CD4-positive, alpha-beta T cell (primary cell): ENCODE measurements at regions not wholly inside any gene's neighbourhood (a gene's known extent, or its start where the extent isn't known, plus 50 kb on each side); places are given as distances from the start of the nearest gene placed in this dataset.
"Not testable (repeated sequence)": the region's sequence is repeated elsewhere in the genome, so short reads cannot be mapped to it uniquely, and the experiment has no call there.

Source experiments
- ATAC-seq: fragments of 200-7000 bp; cut with Tn5 transposase; one replicate; pipeline ENCODE4 v1.10.0; 2022; ENCODE audit warnings: mild to moderate bottlenecking; ENCODE audit not compliant: poor library complexity
- CTCF ChIA-PET: fragments of 350-600 bp; sonication (Branson Sonifier 250); formaldehyde crosslinking; loops from one replicate; lab custom pipeline; 2021; ENCODE audit warnings: antibody characterized with exemption, inconsistent platforms; lab: Charles Lee
- POLR2A ChIA-PET: fragments of 350-600 bp; sonication (Branson Sonifier 250); formaldehyde crosslinking; loops from one replicate; lab custom pipeline; 2021; ENCODE audit warnings: antibody characterized with exemption, inconsistent platforms; lab: Charles Lee
- DNase-seq, 14 experiments: peaks; one replicate each; pipeline ENCODE4 v3.0.0-alpha.2; 2013 to 2020; ENCODE audit warnings: mixed read lengths in 2 of 14
- H3K27ac ChIP-seq, 2 donors: one replicate each; pipeline versions ENCODE4 v1.5.1 to v1.7.0; 2013; ENCODE audit warnings: low read length in 2 of 2, low read depth in 1 of 2, mild to moderate bottlenecking in 1 of 2
- H3K27me3 ChIP-seq, 2 experiments: 1 replicate in 1 of 2; 2 replicates in 1 of 2; pipeline versions ENCODE4 v1.6.1 to v1.7.0; 2013; ENCODE audit warnings: low read length in 2 of 2, control low read depth in 1 of 2, mild to moderate bottlenecking in 1 of 2, moderate library complexity in 1 of 2; ENCODE audit not compliant: insufficient read depth in 2 of 2, control insufficient read depth in 1 of 2
- H3K36me3 ChIP-seq: one replicate; pipeline ENCODE4 v1.6.1; 2013; ENCODE audit warnings: low read length, control low read depth; ENCODE audit not compliant: insufficient read depth
- H3K4me1 ChIP-seq: one replicate; pipeline ENCODE4 v1.6.1; 2013; ENCODE audit warnings: low read length, control low read depth; ENCODE audit not compliant: insufficient read depth
- H3K4me3 ChIP-seq: one replicate; pipeline ENCODE4 v1.5.1; 2013; ENCODE audit warnings: mild to moderate bottlenecking, low read length, moderate library complexity
- H3K9me3 ChIP-seq, 2 experiments: 1 replicate in 1 of 2; 2 replicates in 1 of 2; pipeline versions ENCODE4 v1.6.1 to v1.7.0; 2013; ENCODE audit warnings: low read length in 2 of 2, mild to moderate bottlenecking in 2 of 2, control low read depth in 1 of 2, moderate library complexity in 1 of 2; ENCODE audit not compliant: control insufficient read depth in 1 of 2, insufficient read depth in 1 of 2
- H3K27ac Mint-ChIP-seq: one replicate; pipeline ENCODE4 v1.8.0; 2020; ENCODE audit warnings: mixed read lengths
- H3K27me3 Mint-ChIP-seq: one replicate; pipeline ENCODE4 v1.8.0; 2021; ENCODE audit warnings: mixed read lengths
- H3K36me3 Mint-ChIP-seq: one replicate; pipeline ENCODE4 v1.8.0; 2021; ENCODE audit warnings: low read depth, mixed read lengths
- H3K4me1 Mint-ChIP-seq: one replicate; pipeline ENCODE4 v1.8.0; 2021; ENCODE audit warnings: low read depth, mixed read lengths
- H3K4me3 Mint-ChIP-seq: one replicate; pipeline ENCODE4 v1.8.0; 2020; ENCODE audit warnings: mild to moderate bottlenecking, mixed read lengths
- H3K9me3 Mint-ChIP-seq: one replicate; pipeline ENCODE4 v1.8.0; 2020; ENCODE audit warnings: mixed read lengths
- intact Hi-C, 2 experiments: fragments of 100-400 bp; cut with DNase I in 1 of 2; cut with micrococcal nuclease in 1 of 2; formaldehyde crosslinking; loops; one replicate each; pipeline versions ENCODE4 v1.15.1 to v1.9.0; 2023 to 2025; cut with DNase I, micrococcal nuclease
- TF ChIP-seq, protein P1 (sequence below): fragments of 200-600 bp; IDR thresholded peaks from one replicate; pipeline ENCODE4 v1.8.0; 2022; ENCODE audit warnings: antibody characterized with exemption, mild to moderate bottlenecking

DNA sequence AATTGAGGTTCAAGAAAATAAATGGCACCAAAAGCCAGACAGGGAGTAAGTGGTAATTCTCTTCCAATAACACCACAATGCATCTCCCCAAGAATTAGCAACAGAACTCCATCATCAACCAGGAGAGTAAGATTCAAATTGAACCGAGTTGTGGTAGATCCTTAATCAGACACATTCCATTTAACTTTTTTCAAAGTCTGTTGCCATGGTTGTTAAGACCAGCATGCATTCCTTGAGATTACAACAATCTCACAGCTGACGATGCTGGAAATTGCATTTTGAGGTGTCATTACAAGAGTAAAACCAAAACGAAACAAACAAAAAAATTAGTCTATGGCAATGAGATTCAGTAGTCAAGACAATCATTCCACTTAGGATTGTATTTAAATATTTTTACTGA is 78.9 kb upstream of the ZNF462 start:
- no peaks in the 10 kb centered on the region for H3K4me1 ChIP-seq
- H3K36me3 ChIP-seq = no peaks in the 10 kb centered on the region
- H3K4me3 ChIP-seq = no peak overlapping the region
- CTCF ChIA-PET = no interaction called here
- Mint-ChIP-seq H3K36me3 (no peaks in the 10 kb centered on the region), H3K9me3 (peaks cover 3% of the 10 kb centered on the region), H3K4me1 (no peaks in the 10 kb centered on the region), H3K27me3 (no peaks in the 10 kb centered on the region), H3K27ac (no peak overlapping the region), H3K4me3 (no peak overlapping the region)
- POLR2A ChIA-PET = no interaction called here
- intact Hi-C loops = no loop called here
- ATAC-seq (no peak), DNase-seq (no peak)
- H3K27ac ChIP-seq = no peak overlapping the region
- TF ChIP-seq, protein P1, sequence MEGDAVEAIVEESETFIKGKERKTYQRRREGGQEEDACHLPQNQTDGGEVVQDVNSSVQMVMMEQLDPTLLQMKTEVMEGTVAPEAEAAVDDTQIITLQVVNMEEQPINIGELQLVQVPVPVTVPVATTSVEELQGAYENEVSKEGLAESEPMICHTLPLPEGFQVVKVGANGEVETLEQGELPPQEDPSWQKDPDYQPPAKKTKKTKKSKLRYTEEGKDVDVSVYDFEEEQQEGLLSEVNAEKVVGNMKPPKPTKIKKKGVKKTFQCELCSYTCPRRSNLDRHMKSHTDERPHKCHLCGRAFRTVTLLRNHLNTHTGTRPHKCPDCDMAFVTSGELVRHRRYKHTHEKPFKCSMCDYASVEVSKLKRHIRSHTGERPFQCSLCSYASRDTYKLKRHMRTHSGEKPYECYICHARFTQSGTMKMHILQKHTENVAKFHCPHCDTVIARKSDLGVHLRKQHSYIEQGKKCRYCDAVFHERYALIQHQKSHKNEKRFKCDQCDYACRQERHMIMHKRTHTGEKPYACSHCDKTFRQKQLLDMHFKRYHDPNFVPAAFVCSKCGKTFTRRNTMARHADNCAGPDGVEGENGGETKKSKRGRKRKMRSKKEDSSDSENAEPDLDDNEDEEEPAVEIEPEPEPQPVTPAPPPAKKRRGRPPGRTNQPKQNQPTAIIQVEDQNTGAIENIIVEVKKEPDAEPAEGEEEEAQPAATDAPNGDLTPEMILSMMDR = no peak
- H3K9me3 ChIP-seq = no peaks in the 10 kb centered on the region
- H3K27me3 ChIP-seq = no peaks in the 10 kb centered on the region

DNA sequence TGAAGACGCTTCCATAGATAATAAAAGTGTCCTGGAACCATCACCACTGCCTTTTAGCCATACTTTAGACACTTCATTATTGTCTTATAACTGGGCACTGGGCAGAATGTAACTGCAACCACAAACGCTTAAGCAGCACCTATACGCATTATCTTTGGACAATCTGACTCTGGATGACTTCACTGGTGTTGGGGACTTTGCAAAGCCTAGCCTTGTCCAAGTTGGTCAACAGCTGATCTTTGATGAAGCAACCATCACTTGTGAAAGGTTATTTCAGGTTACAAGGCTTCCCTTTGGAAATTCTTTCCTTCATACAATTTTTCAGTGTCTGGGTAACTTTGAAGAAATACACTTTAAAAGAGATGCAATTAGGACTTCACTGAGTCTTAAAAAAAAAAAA is 77.8 kb upstream of the ZNF462 start:
- no peaks in the 10 kb centered on the region for H3K4me1 Mint-ChIP-seq
- H3K4me1 ChIP-seq = no peaks in the 10 kb centered on the region
- no peaks in the 10 kb centered on the region for H3K27me3 Mint-ChIP-seq
- no peak overlapping the region for H3K4me3 ChIP-seq
- H3K36me3 Mint-ChIP-seq = no peaks in the 10 kb centered on the region
- DNase-seq = no peak
- no peaks in the 10 kb centered on the region for H3K36me3 ChIP-seq
- ChIA-PET POLR2A (no interaction called here), CTCF (no interaction called here)
- intact Hi-C loops = no loop called here
- H3K27ac ChIP-seq = no peak overlapping the region
- TF ChIP-seq, protein P1 = no peak
- H3K27me3 ChIP-seq = no peaks in the 10 kb centered on the region
- no peak overlapping the region for H3K4me3 Mint-ChIP-seq
- no peaks in the 10 kb centered on the region for H3K9me3 ChIP-seq
- no peak overlapping the region for H3K27ac Mint-ChIP-seq
- peaks cover 3% of the 10 kb centered on the region for H3K9me3 Mint-ChIP-seq
- ATAC-seq = no peak

DNA sequence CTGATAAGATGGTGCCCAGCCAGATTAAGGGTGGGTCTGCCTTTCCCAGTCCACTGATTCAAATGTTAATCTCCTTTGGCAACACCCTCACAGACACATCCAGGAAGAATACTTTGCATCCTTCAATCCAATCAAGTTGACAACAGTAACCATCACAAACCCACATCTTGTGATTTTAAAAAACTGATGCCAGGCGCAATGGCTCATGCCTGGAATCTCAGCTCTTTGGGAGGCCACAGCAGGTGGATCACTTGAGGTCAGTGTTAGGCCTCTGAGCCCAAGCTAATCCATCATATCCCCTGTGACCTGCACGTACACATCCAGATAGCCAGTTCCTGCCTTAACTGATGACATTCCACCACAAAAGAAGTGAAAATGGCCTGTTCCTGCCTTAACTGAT is 74.9 kb upstream of the ZNF462 start:
- H3K36me3 Mint-ChIP-seq, H3K4me1 Mint-ChIP-seq: not testable (repeated sequence)

DNA sequence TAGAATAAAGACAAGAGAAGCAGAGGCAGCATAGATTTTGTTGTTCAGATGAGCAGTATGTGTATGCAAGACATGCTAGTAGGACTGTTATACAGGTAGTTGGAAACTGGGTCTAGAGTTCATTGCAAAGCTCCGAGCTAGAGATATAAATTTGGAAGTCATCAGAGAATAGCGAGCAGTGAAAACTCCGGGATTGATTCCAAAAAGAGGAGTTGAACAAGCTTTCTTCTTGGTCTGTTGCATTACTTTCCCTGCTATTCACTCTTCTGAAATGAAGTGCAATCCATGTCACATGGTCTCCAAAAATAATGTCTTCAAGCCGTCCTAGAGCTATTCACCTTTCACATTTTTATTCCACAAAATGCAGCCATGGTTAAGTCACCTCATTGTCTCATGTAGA is 67.9 kb upstream of the ZNF462 start:
- ATAC-seq (no peak), DNase-seq (no peak)
- intact Hi-C loops = no loop called here
- POLR2A ChIA-PET = no interaction called here
- peaks cover 0 to 6% of the 10 kb centered on the region in 2 experiments for H3K9me3 ChIP-seq
- no peak overlapping the region for H3K27ac ChIP-seq
- Mint-ChIP-seq H3K36me3 (no peaks in the 10 kb centered on the region), H3K4me1 (no peaks in the 10 kb centered on the region), H3K27ac (no peak overlapping the region), H3K4me3 (no peak overlapping the region), H3K27me3 (peaks cover 3% of the 10 kb centered on the region), H3K9me3 (peaks cover 4% of the 10 kb centered on the region)
- TF ChIP-seq, protein P1 = no peak
- H3K4me1 ChIP-seq = no peaks in the 10 kb centered on the region
- no peaks in the 10 kb centered on the region for H3K36me3 ChIP-seq
- no peak overlapping the region for H3K4me3 ChIP-seq
- CTCF ChIA-PET = no interaction called here
- no peaks in the 10 kb centered on the region for H3K27me3 ChIP-seq

More for the DNA sequence above, 74.9 kb upstream of the ZNF462 start:
- CTCF ChIA-PET, H3K4me3 Mint-ChIP-seq, DNase-seq, ATAC-seq, H3K4me3 ChIP-seq, H3K27ac ChIP-seq, H3K36me3 ChIP-seq, H3K9me3 ChIP-seq, H3K4me1 ChIP-seq, H3K27ac Mint-ChIP-seq, POLR2A ChIA-PET, H3K9me3 Mint-ChIP-seq, H3K27me3 Mint-ChIP-seq, H3K27me3 ChIP-seq, intact Hi-C loops: not testable (repeated sequence)
